ENCODE measurements at regions not wholly inside any gene's neighbourhood (a gene's known extent, or its start where the extent isn't known, plus 50 kb on each side); places are given as distances from the start of the nearest gene placed in this dataset.
"Not testable (repeated sequence)": the region's sequence is repeated elsewhere in the genome, so short reads cannot be mapped to it uniquely, and the experiment has no call there.

- H3K4me1 Mint-ChIP-seq (ENCODE audit: low read depth); H3K36me3 Mint-ChIP-seq (ENCODE audit: low read depth); H3K27me3 Mint-ChIP-seq; POLR2A ChIA-PET; H3K4me3 Mint-ChIP-seq; CTCF ChIA-PET; DNase-seq; H3K9me3 Mint-ChIP-seq; ATAC-seq; intact Hi-C loops (cut with micrococcal nuclease); H3K27ac Mint-ChIP-seq: not testable (repeated sequence)
These were observed 344.8 kb downstream of the ZNF479 start for GRCh38 chr7:56787474-56787873.
